Prostate gland (tissue), 2 donors: ENCODE measurements at regions not wholly inside any gene's neighbourhood (a gene's known extent, or its start where the extent isn't known, plus 50 kb on each side); places are given as distances from the start of the nearest gene placed in this dataset.

Experiments used
- CTCF ChIP-seq, 4 experiments: fragments of 200-600 bp in 2 of 4; fragments of 450-650 bp in 2 of 4; sonication (generic) in 2 of 4; IDR thresholded peaks; 1 replicate in 3 of 4; 2 replicates in 1 of 4; pipeline ENCODE4 v1.5.1; 2016 to 2019; ENCODE audit warnings: antibody characterized with exemption in 4 of 4, mild to moderate bottlenecking in 2 of 4, moderate library complexity in 2 of 4
- POLR2A ChIP-seq: fragments of 450-650 bp; IDR thresholded peaks from one replicate; pipeline ENCODE4 v1.6.1; 2016; ENCODE audit warnings: antibody characterized with exemption, mild to moderate bottlenecking
- POLR2AphosphoS5 ChIP-seq: sonication (generic); formaldehyde crosslinking; IDR thresholded peaks from one replicate; pipeline ENCODE4 v1.6.1; 2017; ENCODE audit warnings: antibody characterized with exemption

- TF ChIP-seq POLR2A (no peak), CTCF (IDR thresholded peaks at IDR 0.05) (no peak), POLR2AphosphoS5 (no peak)
Measured at GRCh38 chr2:144825331-144826020, 305.6 kb upstream of the ZEB2 start.
